ENCODE measurements at regions not wholly inside any gene's neighbourhood (a gene's known extent, or its start where the extent isn't known, plus 50 kb on each side); places are given as distances from the start of the nearest gene placed in this dataset.

- no peak for DNase-seq (ENCODE audit: low spot score)
Measured at GRCh38 chr2:31469648-31470047, 55.1 kb upstream of the XDH start.

- DNase-seq (ENCODE audit: low spot score): peak; percentile 40
Measured at GRCh38 chr2:31467426-31467825, 52.9 kb upstream of the XDH start.

Measured in HT-29 (cell line).